Retinal pigment epithelial cell (primary cell): ENCODE measurements at regions not wholly inside any gene's neighbourhood (a gene's known extent, or its start where the extent isn't known, plus 50 kb on each side); places are given as distances from the start of the nearest gene placed in this dataset.

Experiments
- DNase-seq: peaks from one replicate; pipeline ENCODE4 v3.0.0-alpha.2; 2010; ENCODE audit warnings: low read depth
- H3K4me3 ChIP-seq: 2 replicates; pipeline ENCODE4 v1.5.1; 2011; ENCODE audit warnings: mild to moderate bottlenecking, low read length, control low read depth, moderate library complexity
- CTCF ChIP-seq: conservative IDR thresholded peaks from 2 replicates; pipeline ENCODE4 v1.5.1; 2011; ENCODE audit warnings: low read depth, low read length, control low read depth, inconsistent platforms

GRCh38 chr4:125958519-125958918, 643.8 kb downstream of the FAT4 start:
- DNase-seq: no peak
- no peak overlapping the region for H3K4me3 ChIP-seq
- TF ChIP-seq CTCF: no peak

- DNase-seq: no peak
- no peak for TF ChIP-seq CTCF
These were observed 646.9 kb downstream of the FAT4 start for GRCh38 chr4:125961626-125962025.

GRCh38 chr4:125975861-125976397, 661.2 kb downstream of the FAT4 start:
- no peak for TF ChIP-seq CTCF
- no peak overlapping the region for H3K4me3 ChIP-seq
- no peak for DNase-seq

More at GRCh38 chr4:125961626-125962025, 646.9 kb downstream of the FAT4 start:
- no peak overlapping the region for H3K4me3 ChIP-seq

- no peak for TF ChIP-seq CTCF
- no peak overlapping the region for H3K4me3 ChIP-seq
- no peak for DNase-seq
These were observed 665.2 kb downstream of the FAT4 start for GRCh38 chr4:125979950-125980349.

- TF ChIP-seq CTCF: no peak
- no peak for DNase-seq
These were observed 668.4 kb downstream of the FAT4 start for GRCh38 chr4:125983168-125983567.

GRCh38 chr4:125985856-125986255, 671.1 kb downstream of the FAT4 start:
- DNase-seq: no peak
- H3K4me3 ChIP-seq: no peak overlapping the region
- TF ChIP-seq CTCF: no peak

More at GRCh38 chr4:125983168-125983567, 668.4 kb downstream of the FAT4 start:
- no peak overlapping the region for H3K4me3 ChIP-seq

- H3K4me3 ChIP-seq: no peak overlapping the region
- no peak for TF ChIP-seq CTCF
These were observed 671.6 kb downstream of the FAT4 start for GRCh38 chr4:125986307-125986706.

More at GRCh38 chr4:125986307-125986706, 671.6 kb downstream of the FAT4 start:
- DNase-seq: no peak
